ENCODE measurements at regions not wholly inside any gene's neighbourhood (a gene's known extent, or its start where the extent isn't known, plus 50 kb on each side); places are given as distances from the start of the nearest gene placed in this dataset.
"Not testable (repeated sequence)": the region's sequence is repeated elsewhere in the genome, so short reads cannot be mapped to it uniquely, and the experiment has no call there.

- FAIRE-seq: no peak
These were observed 73.3 kb downstream of the RGS12 start for GRCh38 chr4:3365871-3366842.

DNA sequence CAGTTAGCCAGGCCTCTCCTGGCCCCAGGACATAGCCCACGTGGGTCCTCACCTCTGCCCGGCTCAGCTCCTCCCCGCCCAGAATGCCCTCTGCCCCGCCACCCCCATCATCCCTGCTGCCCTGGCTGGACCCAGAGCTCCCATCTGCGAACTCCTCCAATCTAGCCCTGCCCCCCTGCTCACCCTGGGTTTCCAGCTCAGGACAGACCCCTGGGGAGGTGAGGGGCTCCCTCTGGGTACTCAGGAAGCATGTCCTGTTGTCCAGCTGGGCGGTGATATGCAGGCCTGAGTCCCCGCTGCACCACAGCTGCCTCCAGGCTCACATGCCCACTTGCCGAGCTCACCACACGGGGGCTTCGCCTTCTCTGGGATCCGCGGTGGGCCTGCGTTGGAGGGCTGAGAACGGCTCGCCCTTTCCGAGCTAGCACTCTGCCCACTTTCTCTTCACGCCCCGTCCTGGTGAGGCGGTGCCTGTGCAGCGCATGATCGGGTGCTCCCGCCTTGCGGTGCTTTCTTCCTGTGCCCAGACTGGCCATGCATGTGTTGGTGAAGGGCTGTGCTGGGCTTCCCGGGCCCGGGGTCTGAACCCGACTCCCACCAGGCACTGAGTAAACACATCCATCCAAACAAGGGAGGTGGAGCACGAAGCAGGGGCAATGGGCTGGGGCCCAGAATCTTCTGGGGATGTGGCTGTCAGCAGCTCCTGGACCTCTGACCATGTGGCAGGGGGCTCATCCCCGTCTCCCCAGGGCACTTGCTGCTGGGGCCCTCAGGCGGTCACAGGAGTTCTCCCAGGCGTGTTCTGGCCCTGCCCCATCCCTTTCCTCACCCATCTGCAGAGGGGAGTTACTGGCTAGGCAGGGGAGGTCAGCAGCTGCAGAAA, 74.3 kb downstream of the RGS12 start:
- no peak for FAIRE-seq

GRCh38 chr4:3367866-3368265, 73.9 kb upstream of the HGFAC start:
- no peak for FAIRE-seq

DNA sequence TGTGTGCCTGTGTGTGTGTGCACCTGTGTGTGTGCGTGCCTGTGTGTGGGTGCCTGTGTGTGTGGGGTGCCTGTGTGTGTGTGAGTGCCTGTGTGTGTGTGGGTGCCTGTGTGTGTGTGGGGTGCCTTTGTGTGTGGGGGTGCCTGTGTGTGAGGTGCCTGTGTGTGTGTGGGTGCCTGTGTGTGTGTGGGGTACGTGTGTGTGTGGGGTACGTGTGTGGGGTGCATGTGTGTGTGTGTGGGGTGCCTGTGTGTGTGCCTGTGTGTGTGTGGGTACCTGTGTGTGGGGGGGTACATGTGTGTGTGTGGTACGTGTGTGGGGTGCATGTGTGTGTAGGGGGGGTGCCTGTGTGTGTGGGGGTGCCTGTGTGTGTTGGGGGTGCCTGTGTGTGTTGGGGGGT, 73.4 kb upstream of the HGFAC start:
- FAIRE-seq: no peak

GRCh38 chr4:3368841-3369760, 72.7 kb upstream of the HGFAC start:
- no peak for FAIRE-seq

DNA sequence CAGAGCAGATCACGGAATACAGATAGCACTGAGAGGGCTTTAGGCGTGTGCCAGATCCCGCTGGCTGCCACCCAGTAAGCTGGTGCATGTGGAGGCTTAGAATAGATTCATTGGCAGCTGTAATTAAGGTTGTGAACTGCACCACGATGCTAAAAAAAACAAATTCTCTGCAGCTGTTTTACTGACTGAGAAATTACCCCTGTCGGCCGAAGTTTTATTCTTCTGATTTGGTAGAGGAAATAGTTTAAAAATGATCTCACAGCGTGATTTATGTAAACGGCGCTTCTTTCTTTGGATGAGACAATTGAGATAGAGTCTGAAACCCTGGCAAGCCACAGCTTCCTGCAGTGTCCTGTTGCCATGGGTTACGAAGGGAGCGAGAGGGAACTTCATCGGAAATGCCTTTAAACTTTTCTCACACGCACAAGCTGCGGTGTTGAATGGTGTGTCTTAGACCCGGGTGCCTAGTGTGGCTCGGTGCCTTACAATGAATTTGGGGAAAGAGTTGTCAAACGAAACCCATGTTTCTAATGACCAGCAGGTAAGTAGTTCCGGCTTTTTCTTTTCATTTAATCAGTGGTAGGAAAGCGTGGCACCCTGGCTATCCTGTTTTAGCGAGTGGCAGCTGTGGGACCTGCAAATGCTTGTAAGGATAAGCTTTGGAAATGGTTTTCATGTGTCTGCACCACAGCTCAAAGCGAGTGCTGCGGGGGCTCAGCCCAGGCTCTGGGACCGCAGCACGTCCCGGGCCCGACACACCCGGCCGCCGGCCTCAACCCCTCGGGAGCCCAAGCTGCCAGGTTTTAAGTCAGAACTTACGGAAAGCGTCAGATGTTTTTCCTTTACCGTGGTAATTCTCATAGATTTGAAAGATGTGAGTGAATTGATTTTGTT, 71.7 kb upstream of the HGFAC start:
- no peak for FAIRE-seq

GRCh38 chr4:3371033-3372001, 70.5 kb upstream of the HGFAC start:
- no peak for FAIRE-seq

GRCh38 chr4:3372264-3372932, 69.4 kb upstream of the HGFAC start:
- FAIRE-seq: no peak

- FAIRE-seq: no peak
These were observed 68.8 kb upstream of the HGFAC start for GRCh38 chr4:3372933-3373465.

DNA sequence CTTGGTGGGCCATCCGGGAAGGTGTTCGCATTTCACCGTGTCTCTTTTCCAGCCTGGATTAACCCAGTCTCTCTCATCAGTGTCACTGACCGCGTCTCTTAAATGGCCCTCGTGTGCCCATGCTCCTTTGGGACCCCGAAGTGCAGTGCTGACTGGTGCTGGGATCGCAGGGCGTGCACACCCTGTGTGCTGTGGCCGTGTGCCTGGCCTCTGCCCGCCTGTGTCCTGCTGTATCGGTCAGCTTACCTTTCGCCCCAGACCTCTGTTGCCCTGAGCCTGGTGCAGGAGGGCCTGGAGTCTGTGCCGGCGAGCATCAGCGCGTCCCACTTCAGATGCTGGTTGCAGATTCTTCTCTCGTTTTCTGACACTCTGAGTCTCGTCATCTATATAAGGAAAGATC, 68.3 kb upstream of the HGFAC start:
- no peak for FAIRE-seq

- FAIRE-seq: no peak
These were observed 67.6 kb upstream of the HGFAC start for GRCh38 chr4:3374011-3374645.

- FAIRE-seq: no peak
These were observed 67.1 kb upstream of the HGFAC start for GRCh38 chr4:3374667-3375066.

- no peak for FAIRE-seq
These were observed 66.1 kb upstream of the HGFAC start for GRCh38 chr4:3375688-3376087.

GRCh38 chr4:3376266-3376665, 65.5 kb upstream of the HGFAC start:
- no peak for FAIRE-seq

- FAIRE-seq: no peak
These were observed 64.2 kb upstream of the HGFAC start for GRCh38 chr4:3377557-3377956.

GRCh38 chr4:3380336-3380735, 61.4 kb upstream of the HGFAC start:
- FAIRE-seq: not testable (repeated sequence)

GRCh38 chr4:3381208-3381607, 60.6 kb upstream of the HGFAC start:
- not testable (repeated sequence) for FAIRE-seq

GRCh38 chr4:3382251-3382650, 59.5 kb upstream of the HGFAC start:
- no peak for FAIRE-seq

GRCh38 chr4:3384391-3384770, 57.4 kb upstream of the HGFAC start:
- FAIRE-seq: no peak

Data from A204.1 (cell line).